Fibroblast of lung (primary cell): ENCODE measurements at regions not wholly inside any gene's neighbourhood (a gene's known extent, or its start where the extent isn't known, plus 50 kb on each side); places are given as distances from the start of the nearest gene placed in this dataset.

Experiments used
- CTCF ChIP-seq, 2 donors: IDR thresholded peaks in 1 of 2; conservative IDR thresholded peaks in 1 of 2; 1 replicate in 1 of 2; 2 replicates in 1 of 2; pipeline ENCODE4 v1.5.1; 2011 to 2012; ENCODE audit warnings: low read length in 2 of 2, control low read depth in 1 of 2, inconsistent platforms in 1 of 2, low read depth in 1 of 2, mild to moderate bottlenecking in 1 of 2
- EZH2 ChIP-seq: IDR thresholded peaks from 2 replicates; pipeline ENCODE4 v1.5.1; 2012; ENCODE audit warnings: low read length, control low read depth, mild to moderate bottlenecking; ENCODE audit errors: missing control alignments

- no peak for TF ChIP-seq CTCF (conservative IDR thresholded peaks at IDR 0.05 in 1 of 2, IDR thresholded peaks at IDR 0.05 in 1 of 2; ENCODE audit: low read depth in 1 of 2, low read length in 2 of 2)
- no peak for TF ChIP-seq EZH2
These were observed 57.8 kb upstream of the FIBIN start for GRCh38 chr11:26936109-26936508.
